ENCODE measurements at regions not wholly inside any gene's neighbourhood (a gene's known extent, or its start where the extent isn't known, plus 50 kb on each side); places are given as distances from the start of the nearest gene placed in this dataset.
"Not testable (repeated sequence)": the region's sequence is repeated elsewhere in the genome, so short reads cannot be mapped to it uniquely, and the experiment has no call there.

GRCh38 chr2:237236188-237236587, 150.5 kb downstream of the COPS8 start:
- H3K4me3 ChIP-seq: no peak overlapping the region
- CTCF ChIA-PET: no interaction called here
- POLR2A ChIA-PET (ENCODE audit: unreplicated experiment): no interaction called here
- no peaks in the 10 kb centered on the region for H3K79me2 ChIP-seq (ENCODE audit: low read depth)
- peaks cover 24% of the 10 kb centered on the region; the same call in 1 of the 2 replicates for H3K9me3 ChIP-seq (ENCODE audit: insufficient read depth, low read depth)
- BruUV-seq (replicated peaks): no TSS peak
- intact Hi-C loops (cut with micrococcal nuclease; ENCODE audit: unreplicated experiment): no loop called here
- no peaks in the 10 kb centered on the region for H3K27me3 ChIP-seq (ENCODE audit: insufficient read depth, low read depth)
- no peak overlapping the region for H2AFZ ChIP-seq
- DNase-seq: no peak
- TF ChIP-seq EZH2 (IDR thresholded peaks at IDR 0.05; ENCODE audit: low read depth) (no peak), CTCF (conservative IDR thresholded peaks at IDR 0.05) (no peak)
- no peak overlapping the region for H3K4me2 ChIP-seq
- no peaks in the 10 kb centered on the region for H4K20me1 ChIP-seq (ENCODE audit: insufficient read depth)
- H3K36me3 ChIP-seq (ENCODE audit: low read depth): no peaks in the 10 kb centered on the region
- no peak overlapping the region for H3K27ac ChIP-seq
- H3K4me1 ChIP-seq (replicated peaks; ENCODE audit: insufficient read depth): no peaks in the 10 kb centered on the region
- H3K9me2 ChIP-seq (ENCODE audit: insufficient read depth): no peaks in the 10 kb centered on the region
- H3F3A ChIP-seq (ENCODE audit: insufficient read depth, low read depth): no peaks in the 10 kb centered on the region

GRCh38 chr2:237238249-237238648, 152.6 kb downstream of the COPS8 start:
- intact Hi-C loops (cut with micrococcal nuclease; ENCODE audit: unreplicated experiment): no loop called here
- H3K27ac ChIP-seq: no peak overlapping the region
- H3K4me3 ChIP-seq: no peak overlapping the region
- no peak for DNase-seq
- TF ChIP-seq EZH2 (IDR thresholded peaks at IDR 0.05; ENCODE audit: low read depth): no peak
- no peak for TF ChIP-seq CTCF (conservative IDR thresholded peaks at IDR 0.05)
- no peaks in the 10 kb centered on the region for H3K36me3 ChIP-seq (ENCODE audit: low read depth)
- POLR2A ChIA-PET (ENCODE audit: unreplicated experiment): no interaction called here
- no peak overlapping the region for H3K4me2 ChIP-seq
- no peak overlapping the region for H2AFZ ChIP-seq
- H3K27me3 ChIP-seq (ENCODE audit: insufficient read depth, low read depth): no peaks in the 10 kb centered on the region
- H3K9me2 ChIP-seq (ENCODE audit: insufficient read depth): no peaks in the 10 kb centered on the region; the same call in 1 of the 2 replicates
- no peaks in the 10 kb centered on the region for H3K79me2 ChIP-seq (ENCODE audit: low read depth)
- no peaks in the 10 kb centered on the region for H4K20me1 ChIP-seq (ENCODE audit: insufficient read depth)
- no peaks in the 10 kb centered on the region for H3K4me1 ChIP-seq (replicated peaks; ENCODE audit: insufficient read depth)
- no peaks in the 10 kb centered on the region for H3F3A ChIP-seq (ENCODE audit: insufficient read depth, low read depth)
- peaks cover 39% of the 10 kb centered on the region for H3K9me3 ChIP-seq (ENCODE audit: insufficient read depth, low read depth)
- CTCF ChIA-PET: no interaction called here
- BruUV-seq (replicated peaks): no TSS peak

- BruUV-seq (replicated peaks): no TSS peak
- H3K27ac ChIP-seq: no peak overlapping the region
- no peak for TF ChIP-seq CTCF (conservative IDR thresholded peaks at IDR 0.05)
- TF ChIP-seq EZH2 (IDR thresholded peaks at IDR 0.05; ENCODE audit: low read depth): no peak
- no peak overlapping the region for H3K4me2 ChIP-seq
- ChIA-PET CTCF (no interaction called here), POLR2A (ENCODE audit: unreplicated experiment) (no interaction called here)
- no peaks in the 10 kb centered on the region; the same call in 1 of the 2 replicates for H3K9me2 ChIP-seq (ENCODE audit: insufficient read depth)
- no peaks in the 10 kb centered on the region for H3K27me3 ChIP-seq (ENCODE audit: insufficient read depth, low read depth)
- intact Hi-C loops (cut with micrococcal nuclease; ENCODE audit: unreplicated experiment): no loop called here
- no peak overlapping the region for H3K4me3 ChIP-seq
- no peaks in the 10 kb centered on the region for H3K36me3 ChIP-seq (ENCODE audit: low read depth)
- no peak overlapping the region for H2AFZ ChIP-seq
- H3K9me3 ChIP-seq (ENCODE audit: insufficient read depth, low read depth): peaks cover 35% of the 10 kb centered on the region
- no peaks in the 10 kb centered on the region for H3F3A ChIP-seq (ENCODE audit: insufficient read depth, low read depth)
- no peaks in the 10 kb centered on the region for H3K4me1 ChIP-seq (replicated peaks; ENCODE audit: insufficient read depth)
- H3K79me2 ChIP-seq (ENCODE audit: low read depth): no peaks in the 10 kb centered on the region
- no peaks in the 10 kb centered on the region for H4K20me1 ChIP-seq (ENCODE audit: insufficient read depth)
- DNase-seq: no peak
These were observed 154.6 kb downstream of the COPS8 start for GRCh38 chr2:237240252-237240651.

- H3K27me3 ChIP-seq (ENCODE audit: insufficient read depth, low read depth); H3K27ac ChIP-seq; H4K20me1 ChIP-seq (ENCODE audit: insufficient read depth); H3K4me1 ChIP-seq (replicated peaks; ENCODE audit: insufficient read depth); H3K79me2 ChIP-seq (ENCODE audit: low read depth); H3F3A ChIP-seq (ENCODE audit: insufficient read depth, low read depth); H2AFZ ChIP-seq; H3K36me3 ChIP-seq (ENCODE audit: low read depth); H3K4me3 ChIP-seq; H3K4me2 ChIP-seq; CTCF ChIA-PET; H3K9me2 ChIP-seq (ENCODE audit: insufficient read depth); intact Hi-C loops (cut with micrococcal nuclease; ENCODE audit: unreplicated experiment); BruUV-seq (replicated peaks); POLR2A ChIA-PET (ENCODE audit: unreplicated experiment): not testable (repeated sequence)
- peaks cover 35% of the 10 kb centered on the region for H3K9me3 ChIP-seq (ENCODE audit: insufficient read depth, low read depth)
- DNase-seq: peak; percentile 62 to 77
These were observed 155.2 kb downstream of the COPS8 start for GRCh38 chr2:237240868-237241267.
